Parathyroid adenoma (tissue), 2 donors: ENCODE measurements at regions not wholly inside any gene's neighbourhood (a gene's known extent, or its start where the extent isn't known, plus 50 kb on each side); places are given as distances from the start of the nearest gene placed in this dataset.

Source experiments
- H2AFZ ChIP-seq: fragments of 300-600 bp; sonication (generic); one replicate; pipeline ENCODE4 v1.7.0; 2017; ENCODE audit warnings: antibody characterized with exemption, mild to moderate bottlenecking
- H3K27ac ChIP-seq: fragments of 300-600 bp; sonication (generic); one replicate; pipeline ENCODE4 v1.7.0; 2017
- H3K27me3 ChIP-seq: fragments of 300-600 bp; sonication (generic); one replicate; pipeline ENCODE4 v1.7.0; 2017; ENCODE audit warnings: low read length; ENCODE audit not compliant: control insufficient read depth, insufficient read depth
- H3K36me3 ChIP-seq: fragments of 300-600 bp; sonication (generic); one replicate; pipeline ENCODE4 v1.7.0; 2017; ENCODE audit warnings: low read length; ENCODE audit not compliant: control insufficient read depth, insufficient read depth
- H3K4me1 ChIP-seq: fragments of 300-600 bp; sonication (generic); one replicate; pipeline ENCODE4 v1.7.0; 2017; ENCODE audit warnings: control low read depth
- H3K4me2 ChIP-seq: fragments of 300-600 bp; sonication (generic); one replicate; pipeline ENCODE4 v1.7.0; 2017; ENCODE audit warnings: low read length
- H3K4me3 ChIP-seq: fragments of 300-600 bp; sonication (generic); one replicate; pipeline ENCODE4 v1.7.0; 2017; ENCODE audit warnings: low read depth, low read length
- H3K79me2 ChIP-seq: fragments of 300-600 bp; sonication (generic); one replicate; pipeline ENCODE4 v1.7.0; 2017; ENCODE audit warnings: control low read depth
- H3K9ac ChIP-seq: fragments of 300-600 bp; sonication (generic); one replicate; pipeline ENCODE4 v1.7.0; 2017; ENCODE audit warnings: mild to moderate bottlenecking
- H3K9me3 ChIP-seq: fragments of 300-600 bp; sonication (generic); one replicate; pipeline ENCODE4 v1.7.0; 2017; ENCODE audit warnings: low read length; ENCODE audit not compliant: control insufficient read depth
- CTCF ChIP-seq: fragments of 300-600 bp; sonication (generic); IDR thresholded peaks from one replicate; pipeline ENCODE4 v1.7.0; 2017; ENCODE audit warnings: antibody characterized with exemption, mild to moderate bottlenecking
- donor health status: primary hyperparathyroidism.

GRCh38 chr6:150791717-150792116 is 73.8 kb upstream of the MTHFD1L start:
- Histone ChIP-seq H3K79me2 (peaks cover 15% of the 10 kb centered on the region), H3K27me3 (no peaks in the 10 kb centered on the region), H3K4me2 (no peak overlapping the region), H3K9ac (no peak overlapping the region), H3K36me3 (no peaks in the 10 kb centered on the region), H2AFZ (no peak overlapping the region), H3K27ac (no peak overlapping the region), H3K9me3 (no peaks in the 10 kb centered on the region), H3K4me1 (no peaks in the 10 kb centered on the region), H3K4me3 (no peak overlapping the region)
- TF ChIP-seq CTCF, result no peak

- no peak overlapping the region for H3K27ac ChIP-seq
- no peaks in the 10 kb centered on the region for H3K9me3 ChIP-seq
- peaks cover 3% of the 10 kb centered on the region for H3K4me1 ChIP-seq
- H3K4me3 ChIP-seq, result no peak overlapping the region
- no peak overlapping the region for H2AFZ ChIP-seq
- H3K27me3 ChIP-seq, result no peaks in the 10 kb centered on the region
- no peaks in the 10 kb centered on the region for H3K36me3 ChIP-seq
- TF ChIP-seq CTCF, result no peak
- H3K9ac ChIP-seq, result no peak overlapping the region
- H3K4me2 ChIP-seq, result no peak overlapping the region
- peaks cover 9% of the 10 kb centered on the region for H3K79me2 ChIP-seq
Observed at GRCh38 chr6:150797949-150798348, 67.6 kb upstream of the MTHFD1L start.

GRCh38 chr6:150799276-150799805 is 66.2 kb upstream of the MTHFD1L start:
- no peaks in the 10 kb centered on the region for H3K27me3 ChIP-seq
- H3K4me2 ChIP-seq, result no peak overlapping the region
- H2AFZ ChIP-seq, result no peak overlapping the region
- H3K9me3 ChIP-seq, result no peaks in the 10 kb centered on the region
- no peaks in the 10 kb centered on the region for H3K36me3 ChIP-seq
- no peak for TF ChIP-seq CTCF
- H3K79me2 ChIP-seq, result peaks cover 9% of the 10 kb centered on the region
- H3K4me1 ChIP-seq, result peaks cover 3% of the 10 kb centered on the region
- no peak overlapping the region for H3K4me3 ChIP-seq
- no peak overlapping the region for H3K9ac ChIP-seq
- no peak overlapping the region for H3K27ac ChIP-seq

- H3K4me2 ChIP-seq, result no peak overlapping the region
- TF ChIP-seq CTCF, result no peak
- H3K4me3 ChIP-seq, result no peak overlapping the region
- no peaks in the 10 kb centered on the region for H3K36me3 ChIP-seq
- H3K27me3 ChIP-seq, result no peaks in the 10 kb centered on the region
- no peaks in the 10 kb centered on the region for H3K9me3 ChIP-seq
- H2AFZ ChIP-seq, result no peak overlapping the region
- peaks cover 3% of the 10 kb centered on the region for H3K4me1 ChIP-seq
- no peak overlapping the region for H3K9ac ChIP-seq
- H3K79me2 ChIP-seq, result peaks cover 9% of the 10 kb centered on the region
- H3K27ac ChIP-seq, result no peak overlapping the region
Observed at GRCh38 chr6:150800674-150801314, 64.7 kb upstream of the MTHFD1L start.

- Histone ChIP-seq H3K79me2 (no peaks in the 10 kb centered on the region), H3K36me3 (no peaks in the 10 kb centered on the region), H3K4me2 (no peak overlapping the region), H3K9me3 (no peaks in the 10 kb centered on the region), H3K4me3 (no peak overlapping the region), H2AFZ (no peak overlapping the region), H3K4me1 (no peaks in the 10 kb centered on the region), H3K27ac (no peak overlapping the region), H3K9ac (no peak overlapping the region), H3K27me3 (no peaks in the 10 kb centered on the region)
- TF ChIP-seq CTCF, result no peak
Observed at GRCh38 chr6:150806790-150807189, 58.7 kb upstream of the MTHFD1L start.
